ENCODE measurements at regions not wholly inside any gene's neighbourhood (a gene's known extent, or its start where the extent isn't known, plus 50 kb on each side); places are given as distances from the start of the nearest gene placed in this dataset.

DNA sequence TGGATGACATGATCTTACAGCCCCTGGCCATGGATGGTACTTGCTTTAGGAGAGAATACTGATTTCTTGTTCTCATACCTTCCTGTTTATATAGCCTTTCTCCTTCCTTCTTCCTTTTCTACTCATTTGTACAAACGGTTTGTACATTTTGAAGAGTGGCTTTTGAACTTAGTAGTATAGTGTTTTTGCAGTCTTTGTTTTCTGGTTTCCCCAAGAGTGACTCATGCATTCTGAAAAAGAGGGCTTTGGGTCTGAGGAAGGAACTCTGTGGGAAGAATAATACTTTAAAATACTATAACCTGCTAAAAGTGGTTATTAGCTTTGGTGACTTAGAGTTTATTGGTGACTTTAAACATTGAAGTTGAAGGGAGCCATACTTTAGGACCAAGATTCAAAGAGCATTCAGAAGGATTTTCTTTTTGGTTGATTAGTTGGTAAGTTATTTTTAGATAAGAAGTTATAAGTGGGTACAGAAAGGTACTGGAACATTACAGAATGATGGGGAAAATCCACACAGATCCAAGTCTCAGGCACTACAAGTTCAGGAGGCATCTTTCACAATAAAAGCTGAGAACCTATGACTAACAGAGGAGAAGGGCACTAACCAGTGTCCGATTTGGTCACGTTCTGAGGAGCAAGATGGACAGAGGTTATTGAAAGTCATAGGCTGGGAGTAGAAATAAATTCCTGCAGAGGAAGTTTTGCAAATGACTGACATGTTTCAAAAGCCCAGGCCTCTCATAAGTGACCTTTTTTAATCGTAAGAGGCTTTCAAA lies 369.6 kb upstream of the AZI2 start:
- Mint-ChIP-seq H3K27me3 (no peaks in the 10 kb centered on the region), H3K36me3 (no peaks in the 10 kb centered on the region), H3K4me3 (no peak overlapping the region), H3K4me1 (ENCODE audit: low read depth in 2 of 2) (no peaks in the 10 kb centered on the region), H3K27ac (no peak overlapping the region), H3K9me3 (peaks cover 10% of the 10 kb centered on the region)
- ATAC-seq (no peak), DNase-seq (ENCODE audit: low spot score) (no peak)

DNA sequence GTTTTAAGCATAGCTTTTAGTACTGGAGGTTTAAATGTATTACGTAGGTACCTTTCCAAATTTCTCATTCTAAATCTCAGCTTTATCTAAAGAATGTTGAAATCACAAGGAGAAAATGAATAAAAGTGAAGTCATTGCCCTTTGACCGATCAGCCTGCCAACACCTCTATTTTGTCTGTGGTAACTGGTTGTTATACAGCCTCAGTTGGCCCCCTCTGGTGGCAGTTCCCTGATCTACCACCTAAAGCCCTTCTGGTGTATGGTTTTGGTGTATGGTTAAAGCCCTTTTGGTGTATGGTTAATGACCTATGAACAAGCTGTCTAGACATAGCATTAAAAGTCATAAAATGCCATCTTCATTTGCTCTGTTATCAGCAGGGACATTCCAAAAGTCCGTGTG lies 378.2 kb upstream of the AZI2 start:
- H3K9me3 Mint-ChIP-seq, result peaks cover 6% of the 10 kb centered on the region
- no peak for DNase-seq (ENCODE audit: low spot score)
- no peaks in the 10 kb centered on the region for H3K36me3 Mint-ChIP-seq
- H3K4me1 Mint-ChIP-seq (ENCODE audit: low read depth in 2 of 2), result no peaks in the 10 kb centered on the region
- H3K27ac Mint-ChIP-seq, result no peak overlapping the region
- H3K27me3 Mint-ChIP-seq, result no peaks in the 10 kb centered on the region
- H3K4me3 Mint-ChIP-seq, result no peak overlapping the region
- no peak for ATAC-seq

DNA sequence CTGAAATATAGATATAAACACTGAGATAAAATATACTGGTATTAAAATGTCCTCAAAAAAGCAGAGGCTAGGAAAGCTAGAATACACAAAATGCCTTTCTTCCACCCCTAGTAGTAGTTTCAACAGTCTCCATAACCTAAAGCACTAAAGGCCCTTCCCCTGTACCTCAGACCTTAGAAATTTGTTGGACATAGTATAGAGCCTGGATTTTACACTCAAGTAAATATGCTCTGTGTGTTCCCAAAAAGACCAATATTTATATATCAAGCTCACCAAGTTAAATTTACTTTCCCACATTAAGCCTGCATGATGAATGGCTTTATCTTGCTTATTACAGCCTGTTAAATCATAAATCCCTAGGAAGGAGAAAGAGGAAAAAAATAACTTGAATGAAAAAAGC lies 378.7 kb upstream of the AZI2 start:
- Mint-ChIP-seq H3K4me3 (no peak overlapping the region), H3K4me1 (ENCODE audit: low read depth in 2 of 2) (no peaks in the 10 kb centered on the region)
- no peak for ATAC-seq

DNA sequence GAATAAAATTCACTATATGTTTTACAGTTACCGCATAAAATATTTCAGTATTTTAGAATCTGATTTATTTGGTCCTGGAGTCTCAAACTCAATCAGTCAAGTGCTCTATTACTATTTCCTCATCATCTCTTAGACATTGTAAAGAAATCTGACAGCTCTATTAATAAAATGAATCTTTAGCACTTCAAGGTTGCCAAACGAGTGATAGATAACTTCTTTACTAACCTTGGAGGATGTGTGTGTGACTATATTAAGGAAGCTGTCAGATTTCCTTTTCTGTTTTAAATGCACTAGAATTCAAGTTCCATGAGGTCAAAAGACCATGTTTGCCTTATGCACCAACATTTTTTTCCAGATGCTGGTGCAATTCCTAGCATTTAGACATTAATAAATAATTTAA lies 389.8 kb upstream of the AZI2 start:
- Mint-ChIP-seq H3K27ac (no peak overlapping the region), H3K4me3 (no peak overlapping the region), H3K27me3 (no peaks in the 10 kb centered on the region), H3K9me3 (peaks cover 12% of the 10 kb centered on the region), H3K4me1 (ENCODE audit: low read depth in 2 of 2) (no peaks in the 10 kb centered on the region), H3K36me3 (peaks cover 6% of the 10 kb centered on the region)
- ATAC-seq (no peak), DNase-seq (ENCODE audit: low spot score) (no peak)

More for the DNA sequence above, 378.7 kb upstream of the AZI2 start:
- DNase-seq (ENCODE audit: low spot score), result no peak
- H3K27me3 Mint-ChIP-seq, result no peaks in the 10 kb centered on the region
- no peaks in the 10 kb centered on the region for H3K36me3 Mint-ChIP-seq
- H3K27ac Mint-ChIP-seq, result no peak overlapping the region
- peaks cover 3% of the 10 kb centered on the region for H3K9me3 Mint-ChIP-seq

DNA sequence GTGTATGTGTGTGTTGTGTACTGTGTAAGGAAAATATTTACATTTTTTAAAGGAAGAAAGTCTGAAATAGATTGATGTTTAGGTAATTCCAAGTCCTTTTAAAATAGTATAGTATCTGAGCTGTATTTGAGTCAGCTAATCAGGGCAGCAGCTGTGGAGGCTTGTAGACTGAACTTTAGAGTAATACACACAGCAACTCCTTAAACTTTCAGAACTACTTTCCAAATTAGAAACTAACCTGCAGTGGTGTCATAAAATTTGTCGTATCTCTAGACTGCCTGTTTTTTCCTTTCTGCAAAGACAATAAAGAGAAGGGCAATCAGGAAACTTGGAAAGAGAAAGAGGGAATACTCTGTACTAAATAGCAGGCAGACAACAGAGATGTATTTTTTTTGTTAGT lies 391.0 kb upstream of the AZI2 start:
- DNase-seq (ENCODE audit: low spot score) (no peak), ATAC-seq (no peak)
- H3K9me3 Mint-ChIP-seq, result peaks cover 3% of the 10 kb centered on the region
- no peaks in the 10 kb centered on the region for H3K27me3 Mint-ChIP-seq
- no peaks in the 10 kb centered on the region for H3K36me3 Mint-ChIP-seq
- H3K27ac Mint-ChIP-seq, result no peak overlapping the region
- no peaks in the 10 kb centered on the region for H3K4me1 Mint-ChIP-seq (ENCODE audit: low read depth in 2 of 2)
- no peak overlapping the region for H3K4me3 Mint-ChIP-seq

DNA sequence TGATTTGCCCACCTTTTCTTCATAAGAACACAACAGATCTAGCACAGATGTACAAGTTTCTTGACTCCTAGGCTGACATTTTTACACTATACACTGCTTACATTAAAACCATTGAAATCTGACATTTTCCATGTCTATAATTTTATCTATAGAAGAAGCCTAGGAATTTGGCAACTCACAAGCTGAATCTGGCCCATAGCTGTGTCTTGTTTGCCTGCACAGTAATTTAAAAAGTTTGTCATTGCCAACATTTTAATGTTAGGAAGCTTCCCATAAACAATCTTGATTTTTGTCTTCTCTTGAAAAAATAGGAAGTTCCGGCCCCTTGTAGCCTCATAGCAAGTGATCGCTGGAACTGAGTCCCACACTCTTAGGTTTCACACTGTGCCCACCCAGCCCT lies 394.6 kb upstream of the AZI2 start:
- Mint-ChIP-seq H3K4me1 (ENCODE audit: low read depth in 2 of 2) (no peaks in the 10 kb centered on the region), H3K27ac (no peak overlapping the region), H3K9me3 (peaks cover 7% of the 10 kb centered on the region), H3K36me3 (no peaks in the 10 kb centered on the region), H3K4me3 (no peak overlapping the region), H3K27me3 (no peaks in the 10 kb centered on the region)
- ATAC-seq (no peak), DNase-seq (ENCODE audit: low spot score) (no peak)

DNA sequence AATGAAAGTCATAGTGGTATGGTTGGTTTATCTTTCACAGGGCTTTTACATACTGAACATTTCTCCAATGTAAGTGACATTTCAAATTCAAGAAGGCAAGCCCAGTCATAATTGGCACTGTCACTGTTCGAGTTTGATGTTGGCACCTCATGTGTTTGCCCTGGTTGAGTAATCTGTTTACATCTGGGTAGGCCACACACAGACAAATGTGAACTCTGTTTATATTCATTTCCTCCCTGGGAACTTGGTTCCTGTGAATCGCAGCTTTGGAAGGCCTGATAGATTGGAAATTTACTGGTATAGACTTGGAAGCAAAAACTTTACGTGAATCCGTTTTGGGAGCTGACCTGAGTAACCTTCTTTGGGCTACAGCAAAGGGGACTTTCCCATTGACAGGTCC lies 395.2 kb upstream of the AZI2 start:
- H3K9me3 Mint-ChIP-seq, result peaks cover 10% of the 10 kb centered on the region
- no peak overlapping the region for H3K4me3 Mint-ChIP-seq
- H3K27me3 Mint-ChIP-seq, result no peaks in the 10 kb centered on the region
- no peaks in the 10 kb centered on the region for H3K4me1 Mint-ChIP-seq (ENCODE audit: low read depth in 2 of 2)
- ATAC-seq (no peak), DNase-seq (ENCODE audit: low spot score) (no peak)
- no peak overlapping the region for H3K27ac Mint-ChIP-seq
- H3K36me3 Mint-ChIP-seq, result no peaks in the 10 kb centered on the region

DNA sequence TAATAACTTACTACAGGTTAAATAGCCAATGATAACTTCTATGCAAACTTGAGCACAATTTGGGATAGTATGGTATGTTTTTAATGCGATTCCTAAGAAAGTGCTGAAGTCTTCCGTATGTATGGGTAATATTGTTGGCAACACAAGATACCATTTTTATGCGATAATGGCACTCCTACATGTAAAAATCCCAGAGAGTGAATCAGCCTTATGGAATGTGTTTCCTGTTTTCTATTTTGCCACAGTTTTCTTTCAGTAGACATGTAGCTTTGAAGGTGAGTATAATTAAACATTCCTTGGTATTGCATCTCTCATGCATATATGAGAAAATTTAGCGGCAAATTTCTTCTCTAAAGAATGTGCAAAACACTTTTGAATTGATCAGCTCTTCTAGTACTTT lies 396.8 kb upstream of the AZI2 start:
- Mint-ChIP-seq H3K36me3 (peaks cover 4% of the 10 kb centered on the region), H3K9me3 (peaks cover 18% of the 10 kb centered on the region), H3K4me3 (no peak overlapping the region)

DNA sequence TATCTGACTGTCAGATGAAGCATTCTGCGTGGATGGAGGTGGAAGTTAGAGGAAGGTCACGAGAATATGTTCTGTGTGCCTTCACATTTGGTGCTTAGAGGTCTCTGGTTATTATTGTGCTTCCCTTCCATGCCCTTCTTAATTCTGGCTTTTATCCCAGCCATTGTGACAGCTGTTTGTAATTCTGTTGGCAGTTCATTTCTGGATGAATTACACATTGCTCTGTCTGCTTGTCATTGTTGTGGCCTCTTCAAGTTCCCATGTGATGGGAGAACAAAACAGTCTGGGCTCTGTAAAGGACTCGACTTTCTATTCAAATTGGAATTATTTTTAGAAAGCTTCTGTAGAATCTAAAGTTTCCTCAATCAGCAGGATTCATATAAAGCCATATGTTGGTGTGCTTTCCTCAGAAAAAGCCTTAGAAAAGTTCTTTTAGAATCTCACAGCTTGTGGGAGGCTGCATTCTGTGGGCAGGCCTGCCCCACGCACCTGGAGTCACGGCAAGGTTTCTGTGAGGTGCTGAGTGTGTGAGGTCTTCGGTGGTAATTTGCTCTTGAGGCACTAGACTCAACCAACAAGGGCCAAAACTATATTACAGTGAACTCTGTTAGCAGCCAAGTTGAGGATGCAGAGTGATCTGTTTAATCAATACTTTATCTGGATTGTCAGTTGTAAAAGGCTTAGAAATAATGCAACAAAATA lies 397.4 kb upstream of the AZI2 start:
- Mint-ChIP-seq H3K36me3 (peaks cover 10% of the 10 kb centered on the region), H3K27ac (no peak overlapping the region), H3K27me3 (no peaks in the 10 kb centered on the region), H3K4me3 (no peak overlapping the region), H3K9me3 (peaks cover 23% of the 10 kb centered on the region), H3K4me1 (ENCODE audit: low read depth in 2 of 2) (no peaks in the 10 kb centered on the region)
- DNase-seq (ENCODE audit: low spot score) (no peak), ATAC-seq (no peak)

More for the DNA sequence above, 396.8 kb upstream of the AZI2 start:
- DNase-seq (ENCODE audit: low spot score), result no peak
- H3K27ac Mint-ChIP-seq, result no peak overlapping the region
- H3K27me3 Mint-ChIP-seq, result no peaks in the 10 kb centered on the region
- no peak for ATAC-seq
- H3K4me1 Mint-ChIP-seq (ENCODE audit: low read depth in 2 of 2), result no peaks in the 10 kb centered on the region

DNA sequence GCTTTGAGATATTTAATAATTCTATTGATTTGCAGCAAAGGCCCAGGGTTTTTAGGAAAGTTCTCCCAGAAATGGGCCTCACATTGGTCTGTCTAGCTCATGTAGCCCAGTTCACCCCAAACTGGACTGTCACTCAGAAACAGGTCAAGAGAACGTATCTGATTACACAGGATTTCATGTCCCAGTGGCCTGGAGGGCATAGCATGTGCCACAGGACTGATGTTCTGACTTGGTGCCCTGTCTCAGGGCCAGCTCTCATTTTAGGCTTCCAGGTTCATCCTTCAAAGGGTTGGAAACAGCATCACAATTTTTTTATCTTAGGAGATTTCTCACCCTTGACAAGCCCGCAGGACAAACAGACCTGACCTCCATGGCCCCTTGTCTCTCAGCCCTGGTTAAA lies 398.4 kb upstream of the AZI2 start:
- Mint-ChIP-seq H3K27ac (no peak overlapping the region), H3K4me1 (ENCODE audit: low read depth in 2 of 2) (no peaks in the 10 kb centered on the region), H3K4me3 (no peak overlapping the region), H3K36me3 (peaks cover 11% of the 10 kb centered on the region), H3K27me3 (no peaks in the 10 kb centered on the region), H3K9me3 (peaks cover 28% of the 10 kb centered on the region)
- ATAC-seq (no peak), DNase-seq (ENCODE audit: low spot score) (no peak)

DNA sequence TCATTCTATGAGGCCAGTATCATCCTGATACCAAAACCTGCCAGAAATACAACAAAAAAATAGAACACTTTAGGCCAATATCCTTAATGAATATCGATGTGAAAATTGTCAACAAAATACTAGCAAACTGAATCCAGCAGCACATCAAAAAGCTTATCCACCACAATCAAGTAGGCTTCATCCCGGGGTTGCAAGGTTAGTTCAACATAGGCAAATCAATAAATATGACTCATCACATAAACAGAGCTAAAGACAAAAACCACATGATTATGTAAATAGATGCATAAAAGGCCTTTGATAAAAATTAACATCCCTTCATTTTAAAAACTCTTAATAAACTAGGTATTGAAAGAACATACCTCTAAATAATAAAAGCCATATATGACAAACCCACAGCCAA lies 403.2 kb upstream of the AZI2 start:
- peaks cover 25% of the 10 kb centered on the region for H3K9me3 Mint-ChIP-seq
- H3K27me3 Mint-ChIP-seq, result no peaks in the 10 kb centered on the region
- H3K4me3 Mint-ChIP-seq, result no peak overlapping the region
- no peaks in the 10 kb centered on the region for H3K4me1 Mint-ChIP-seq (ENCODE audit: low read depth in 2 of 2)
- no peak for ATAC-seq
- no peak overlapping the region for H3K27ac Mint-ChIP-seq
- peaks cover 11% of the 10 kb centered on the region for H3K36me3 Mint-ChIP-seq
- no peak for DNase-seq (ENCODE audit: low spot score)

DNA sequence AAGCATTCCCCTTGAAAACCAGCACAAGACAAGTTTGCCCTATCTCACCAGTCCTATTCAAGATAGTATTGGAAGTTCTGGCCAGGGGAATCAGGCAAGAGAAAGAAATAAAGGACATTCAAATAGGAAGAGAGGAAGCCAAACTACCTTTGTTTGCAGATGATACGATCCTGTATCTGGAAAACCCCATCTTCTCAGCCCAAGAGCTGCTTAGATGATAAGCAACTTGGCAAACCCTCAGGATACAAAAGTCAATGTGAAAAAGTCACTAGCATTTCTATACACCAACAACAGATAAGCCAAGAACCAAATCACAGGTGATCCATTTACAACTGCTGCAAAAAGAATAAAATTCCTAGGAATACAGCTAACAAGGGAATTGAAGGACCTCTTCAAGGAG lies 403.7 kb upstream of the AZI2 start:
- no peak overlapping the region for H3K4me3 Mint-ChIP-seq

DNA sequence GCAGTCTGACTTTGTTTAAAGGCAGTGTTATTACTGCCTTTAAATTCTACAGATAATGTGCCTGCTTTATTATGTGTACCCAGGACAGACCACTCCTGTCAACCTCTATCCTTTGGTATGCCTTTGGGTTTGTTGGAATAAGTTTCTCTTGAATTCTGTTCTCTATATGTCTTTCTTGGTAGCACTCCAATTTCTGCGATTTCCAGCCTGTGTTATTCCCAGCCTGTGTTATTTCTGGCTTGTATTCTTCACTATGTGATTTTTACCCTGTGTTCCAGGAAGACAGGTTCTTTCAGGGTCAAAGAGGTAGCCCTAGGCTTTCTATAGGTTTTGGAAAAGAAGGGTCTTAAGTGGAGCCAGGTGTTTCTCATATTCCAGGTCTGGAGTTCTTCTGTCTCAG lies 407.4 kb upstream of the AZI2 start:
- Mint-ChIP-seq H3K4me1 (ENCODE audit: low read depth in 2 of 2) (no peaks in the 10 kb centered on the region), H3K9me3 (peaks cover 8% of the 10 kb centered on the region)

More for the DNA sequence above, 403.7 kb upstream of the AZI2 start:
- Mint-ChIP-seq H3K4me1 (ENCODE audit: low read depth in 2 of 2) (no peaks in the 10 kb centered on the region), H3K36me3 (peaks cover 11% of the 10 kb centered on the region), H3K9me3 (peaks cover 25% of the 10 kb centered on the region), H3K27ac (no peak overlapping the region), H3K27me3 (no peaks in the 10 kb centered on the region)
- DNase-seq (ENCODE audit: low spot score) (no peak), ATAC-seq (no peak)

DNA sequence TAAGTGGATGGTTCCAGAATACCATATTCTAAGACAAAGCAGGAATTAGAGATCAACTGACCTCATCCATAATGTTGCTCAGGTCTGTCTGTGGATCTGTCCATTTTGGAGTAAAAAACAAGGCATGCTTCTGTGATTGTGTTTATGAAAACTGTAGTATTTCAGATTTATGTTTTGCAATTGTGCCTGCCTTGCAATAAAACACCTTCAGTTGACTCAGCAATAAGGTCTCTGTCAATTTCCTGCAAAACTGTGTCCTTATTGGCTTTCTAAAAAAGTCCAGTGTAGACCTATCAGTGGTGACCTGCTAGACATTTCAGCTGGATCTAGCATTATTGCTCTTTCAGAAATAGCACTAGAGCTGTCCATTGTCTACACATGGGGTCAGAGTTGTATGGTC lies 409.5 kb upstream of the AZI2 start:
- Mint-ChIP-seq H3K4me1 (ENCODE audit: low read depth in 2 of 2) (no peaks in the 10 kb centered on the region), H3K36me3 (no peaks in the 10 kb centered on the region), H3K9me3 (peaks cover 4% of the 10 kb centered on the region), H3K4me3 (no peak overlapping the region), H3K27ac (no peak overlapping the region), H3K27me3 (no peaks in the 10 kb centered on the region)
- DNase-seq (ENCODE audit: low spot score), result no peak
- no peak for ATAC-seq

More for the DNA sequence above, 407.4 kb upstream of the AZI2 start:
- Mint-ChIP-seq H3K27ac (no peak overlapping the region), H3K4me3 (no peak overlapping the region), H3K27me3 (no peaks in the 10 kb centered on the region), H3K36me3 (peaks cover under 1% of the 10 kb centered on the region)
- DNase-seq (ENCODE audit: low spot score) (no peak), ATAC-seq (no peak)

Data from natural killer cell treated with Interleukin-12 subunit alpha and Interleukin-12 subunit beta and Interleukin-15 and Interleukin-18, amount 100 ng/mL, for 72 hours (primary cell).